ENCODE measurements at regions not wholly inside any gene's neighbourhood (a gene's known extent, or its start where the extent isn't known, plus 50 kb on each side); places are given as distances from the start of the nearest gene placed in this dataset.

GRCh38 chr17:5784791-5785190 lies 200.5 kb upstream of the NLRP1 start:
- no peak for TF ChIP-seq TAF1 (IDR thresholded peaks at IDR 0.05; ENCODE audit: borderline replicate concordance, insufficient read depth, low read length)
- TF ChIP-seq, protein P1, sequence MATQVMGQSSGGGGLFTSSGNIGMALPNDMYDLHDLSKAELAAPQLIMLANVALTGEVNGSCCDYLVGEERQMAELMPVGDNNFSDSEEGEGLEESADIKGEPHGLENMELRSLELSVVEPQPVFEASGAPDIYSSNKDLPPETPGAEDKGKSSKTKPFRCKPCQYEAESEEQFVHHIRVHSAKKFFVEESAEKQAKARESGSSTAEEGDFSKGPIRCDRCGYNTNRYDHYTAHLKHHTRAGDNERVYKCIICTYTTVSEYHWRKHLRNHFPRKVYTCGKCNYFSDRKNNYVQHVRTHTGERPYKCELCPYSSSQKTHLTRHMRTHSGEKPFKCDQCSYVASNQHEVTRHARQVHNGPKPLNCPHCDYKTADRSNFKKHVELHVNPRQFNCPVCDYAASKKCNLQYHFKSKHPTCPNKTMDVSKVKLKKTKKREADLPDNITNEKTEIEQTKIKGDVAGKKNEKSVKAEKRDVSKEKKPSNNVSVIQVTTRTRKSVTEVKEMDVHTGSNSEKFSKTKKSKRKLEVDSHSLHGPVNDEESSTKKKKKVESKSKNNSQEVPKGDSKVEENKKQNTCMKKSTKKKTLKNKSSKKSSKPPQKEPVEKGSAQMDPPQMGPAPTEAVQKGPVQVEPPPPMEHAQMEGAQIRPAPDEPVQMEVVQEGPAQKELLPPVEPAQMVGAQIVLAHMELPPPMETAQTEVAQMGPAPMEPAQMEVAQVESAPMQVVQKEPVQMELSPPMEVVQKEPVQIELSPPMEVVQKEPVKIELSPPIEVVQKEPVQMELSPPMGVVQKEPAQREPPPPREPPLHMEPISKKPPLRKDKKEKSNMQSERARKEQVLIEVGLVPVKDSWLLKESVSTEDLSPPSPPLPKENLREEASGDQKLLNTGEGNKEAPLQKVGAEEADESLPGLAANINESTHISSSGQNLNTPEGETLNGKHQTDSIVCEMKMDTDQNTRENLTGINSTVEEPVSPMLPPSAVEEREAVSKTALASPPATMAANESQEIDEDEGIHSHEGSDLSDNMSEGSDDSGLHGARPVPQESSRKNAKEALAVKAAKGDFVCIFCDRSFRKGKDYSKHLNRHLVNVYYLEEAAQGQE (IDR thresholded peaks at IDR 0.05; ENCODE audit: insufficient read depth in 1 of 2, low read depth in 2 of 2, low read length in 2 of 2): no peak
- no peak for TF ChIP-seq FOXP2 (optimal IDR thresholded peaks at IDR 0.05; ENCODE audit: borderline replicate concordance, extremely low read depth, extremely low read length, insufficient read depth)
- TF ChIP-seq SIN3A (IDR thresholded peaks at IDR 0.05; ENCODE audit: borderline replicate concordance, insufficient read depth, low read length): no peak
- no peak for TF ChIP-seq POLR2AphosphoS5 (IDR thresholded peaks at IDR 0.05; ENCODE audit: low read depth, low read length)

- no peak for TF ChIP-seq POLR2AphosphoS5 (IDR thresholded peaks at IDR 0.05; ENCODE audit: low read depth, low read length)
- peak; percentile 27; the same call in 1 of the 2 replicates for TF ChIP-seq SIN3A (IDR thresholded peaks at IDR 0.05; ENCODE audit: borderline replicate concordance, insufficient read depth, low read length)
- TF ChIP-seq TAF1 (IDR thresholded peaks at IDR 0.05; ENCODE audit: borderline replicate concordance, insufficient read depth, low read length): no peak
- no peak for TF ChIP-seq FOXP2 (optimal IDR thresholded peaks at IDR 0.05; ENCODE audit: borderline replicate concordance, extremely low read depth, extremely low read length, insufficient read depth)
- TF ChIP-seq, protein P1 (IDR thresholded peaks at IDR 0.05; ENCODE audit: insufficient read depth in 1 of 2, low read depth in 2 of 2, low read length in 2 of 2): peak in 1 of 2 experiments; percentile 74; a peak in 2 of 4 replicates
These were observed 201.0 kb upstream of the NLRP1 start for GRCh38 chr17:5785338-5785737.

DNA sequence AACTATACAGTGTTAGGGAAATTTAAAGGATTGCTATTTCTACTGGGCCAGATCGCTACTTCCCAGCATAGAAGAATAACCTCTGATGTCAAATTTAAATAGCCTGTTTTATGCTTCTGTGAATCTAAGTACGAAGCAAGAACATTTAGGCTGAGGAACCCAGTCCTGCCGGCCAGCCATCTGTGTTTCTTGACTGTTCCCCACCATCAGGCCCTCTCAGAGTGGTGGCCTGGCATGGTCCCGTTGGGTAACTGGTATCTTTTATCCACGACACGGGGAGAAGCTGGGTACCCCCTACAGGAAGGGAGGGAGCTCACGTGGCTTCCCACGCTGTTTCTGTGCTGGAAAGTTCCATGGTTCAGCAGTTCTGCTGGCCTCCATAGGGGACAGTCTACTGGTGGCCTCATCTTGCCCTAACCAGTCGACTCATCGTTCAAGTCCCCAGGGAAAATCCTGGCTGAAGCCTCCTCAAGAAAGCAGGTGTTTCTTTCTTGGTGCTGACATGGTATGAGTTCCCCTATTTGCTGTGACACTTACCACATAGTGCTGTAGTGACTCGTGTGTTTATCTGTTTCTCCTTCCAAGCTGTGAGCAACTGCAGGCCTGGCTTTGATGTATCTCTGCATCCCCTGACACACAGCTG lies 201.7 kb upstream of the NLRP1 start:
- TF ChIP-seq, protein P1 (IDR thresholded peaks at IDR 0.05; ENCODE audit: insufficient read depth in 1 of 2, low read depth in 2 of 2, low read length in 2 of 2): no peak
- TF ChIP-seq SIN3A (IDR thresholded peaks at IDR 0.05; ENCODE audit: borderline replicate concordance, insufficient read depth, low read length): no peak
- no peak for TF ChIP-seq FOXP2 (optimal IDR thresholded peaks at IDR 0.05; ENCODE audit: borderline replicate concordance, extremely low read depth, extremely low read length, insufficient read depth)
- TF ChIP-seq POLR2AphosphoS5 (IDR thresholded peaks at IDR 0.05; ENCODE audit: low read depth, low read length): no peak
- TF ChIP-seq TAF1 (IDR thresholded peaks at IDR 0.05; ENCODE audit: borderline replicate concordance, insufficient read depth, low read length): no peak

DNA sequence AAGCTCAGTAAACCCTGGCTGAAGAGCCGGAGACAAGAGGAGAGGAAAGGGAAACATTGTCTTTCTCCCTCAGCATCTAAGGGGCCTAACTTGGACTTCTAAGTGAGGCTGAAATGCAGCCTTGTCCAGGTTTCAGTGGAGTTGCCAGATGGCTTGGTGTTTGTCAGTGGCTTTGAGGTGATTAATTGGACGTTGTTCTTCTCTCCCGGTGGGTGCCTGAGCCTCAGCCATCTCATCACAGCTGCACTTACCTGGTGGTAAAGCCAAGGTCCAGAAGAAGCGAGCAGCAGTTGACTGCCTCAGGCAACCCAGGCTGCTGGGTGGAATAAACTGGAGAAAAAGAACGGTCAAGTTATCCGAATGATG lies 202.2 kb upstream of the NLRP1 start:
- TF ChIP-seq SIN3A (IDR thresholded peaks at IDR 0.05; ENCODE audit: borderline replicate concordance, insufficient read depth, low read length): no peak
- TF ChIP-seq TAF1 (IDR thresholded peaks at IDR 0.05; ENCODE audit: borderline replicate concordance, insufficient read depth, low read length): no peak

GRCh38 chr17:5788266-5788900 lies 204.1 kb upstream of the NLRP1 start:
- TF ChIP-seq TAF1 (IDR thresholded peaks at IDR 0.05; ENCODE audit: borderline replicate concordance, insufficient read depth, low read length) (no peak), SIN3A (IDR thresholded peaks at IDR 0.05; ENCODE audit: borderline replicate concordance, insufficient read depth, low read length) (no peak), POLR2AphosphoS5 (IDR thresholded peaks at IDR 0.05; ENCODE audit: low read depth, low read length) (no peak)

- no peak for TF ChIP-seq TAF1 (IDR thresholded peaks at IDR 0.05; ENCODE audit: borderline replicate concordance, insufficient read depth, low read length)
These were observed 205.2 kb upstream of the NLRP1 start for GRCh38 chr17:5789528-5789927.
